NCI-H526 (cell line): ENCODE measurements at regions not wholly inside any gene's neighbourhood (a gene's known extent, or its start where the extent isn't known, plus 50 kb on each side); places are given as distances from the start of the nearest gene placed in this dataset.

ENCODE experiments used
- DNase-seq, 2 experiments: peaks; one replicate each; lab custom pipeline; 2025; lab: John Stamatoyannopoulos, UW

- no peak for DNase-seq
These were observed 328.7 kb upstream of the SALL3 start for GRCh38 chr18:78650926-78651325.

GRCh38 chr18:78652001-78652545 lies 327.5 kb upstream of the SALL3 start:
- DNase-seq = no peak

DNA sequence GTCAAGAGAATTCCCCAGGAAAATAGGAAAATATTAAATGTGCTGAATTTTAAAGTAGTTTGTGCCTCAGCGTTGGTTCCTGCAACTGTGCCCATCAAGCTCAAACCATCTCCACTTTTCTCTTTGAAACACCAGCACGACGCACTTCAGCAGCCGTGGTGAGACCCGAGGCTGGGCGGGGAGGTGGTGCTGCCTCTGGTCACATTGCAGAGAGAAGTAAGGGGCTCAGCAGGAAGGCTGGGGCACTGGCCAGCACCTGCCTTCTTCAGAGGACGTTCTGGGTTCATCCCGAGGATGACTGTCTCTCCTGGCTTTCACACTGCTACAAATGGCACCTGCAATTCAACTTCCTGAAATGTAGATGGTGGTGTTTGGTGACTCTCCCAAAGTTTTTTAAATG lies 323.7 kb upstream of the SALL3 start:
- DNase-seq = no peak

DNA sequence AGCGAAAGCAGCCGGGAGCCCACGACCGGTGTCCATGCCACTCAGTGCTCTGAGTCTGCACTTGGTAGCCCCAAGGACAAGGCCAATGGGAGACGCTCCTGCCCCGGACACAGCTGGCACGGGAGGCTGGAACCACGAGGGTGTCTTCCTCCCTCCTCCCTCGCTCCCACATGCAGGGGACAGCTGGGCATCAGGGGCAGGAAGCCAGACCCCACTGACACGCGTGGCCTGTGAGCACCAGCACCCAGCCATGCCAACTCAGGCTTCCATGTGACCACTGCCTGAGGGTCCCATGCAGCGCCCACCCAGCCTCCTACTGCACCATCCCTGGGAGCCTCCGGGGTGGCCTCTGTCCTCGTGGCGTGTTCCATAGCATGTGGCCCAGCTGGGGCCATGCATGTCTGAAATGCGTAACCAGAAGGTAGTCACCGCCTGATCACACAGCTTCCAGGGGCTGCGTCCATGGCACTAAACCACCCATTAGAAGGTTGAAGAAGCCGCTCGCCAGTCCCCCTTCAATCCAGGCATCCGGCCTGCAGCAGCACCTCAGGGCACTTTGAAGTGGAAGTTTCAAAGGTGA lies 323.2 kb upstream of the SALL3 start:
- no peak for DNase-seq

GRCh38 chr18:78658531-78658930 lies 321.1 kb upstream of the SALL3 start:
- DNase-seq = no peak

DNA sequence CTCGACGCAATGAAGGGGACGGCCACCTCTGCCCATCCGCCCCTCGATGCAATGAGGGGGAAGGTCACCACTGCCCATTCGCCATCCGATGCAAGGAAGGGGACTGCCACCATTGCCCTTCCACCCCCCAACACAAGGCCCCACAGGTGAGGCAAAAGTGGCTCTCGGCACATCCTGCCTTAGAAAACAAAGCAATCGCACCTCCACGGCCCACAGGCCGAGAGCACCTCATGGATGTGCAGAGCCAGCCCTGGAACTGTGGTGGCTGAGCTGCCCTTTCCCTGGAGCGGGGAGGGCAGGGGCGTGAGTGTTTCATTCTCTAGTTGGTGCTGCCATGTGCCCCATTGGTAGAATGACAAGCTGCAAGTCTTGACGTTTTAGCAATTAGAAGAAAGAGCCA lies 320.6 kb upstream of the SALL3 start:
- DNase-seq = no peak

GRCh38 chr18:78659748-78660147 lies 319.9 kb upstream of the SALL3 start:
- DNase-seq = peak in 1 of 2 experiments; percentile 3

- DNase-seq = no peak
These were observed 319.3 kb upstream of the SALL3 start for GRCh38 chr18:78660311-78660710.

- DNase-seq = no peak
These were observed 318.3 kb upstream of the SALL3 start for GRCh38 chr18:78661316-78661715.

DNA sequence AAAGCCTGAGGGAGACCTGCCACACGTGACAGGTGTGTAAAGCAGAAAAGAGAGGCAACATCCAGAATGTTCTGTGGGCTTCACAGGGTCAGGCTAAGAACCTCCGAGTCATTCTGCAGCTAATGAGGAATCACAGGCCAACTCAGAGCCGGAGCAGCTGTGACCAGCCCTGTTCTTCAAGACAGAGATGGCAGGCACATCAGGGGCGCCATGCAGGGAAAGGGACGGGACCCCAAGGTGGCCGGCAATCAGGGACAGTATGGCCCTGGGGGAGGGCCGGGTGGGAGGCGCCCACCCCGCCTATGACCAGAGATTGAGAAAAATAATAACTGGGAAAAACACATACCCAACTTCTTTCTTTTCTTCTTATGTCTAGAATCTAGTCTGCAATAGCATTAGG lies 316.7 kb upstream of the SALL3 start:
- DNase-seq = no peak

DNA sequence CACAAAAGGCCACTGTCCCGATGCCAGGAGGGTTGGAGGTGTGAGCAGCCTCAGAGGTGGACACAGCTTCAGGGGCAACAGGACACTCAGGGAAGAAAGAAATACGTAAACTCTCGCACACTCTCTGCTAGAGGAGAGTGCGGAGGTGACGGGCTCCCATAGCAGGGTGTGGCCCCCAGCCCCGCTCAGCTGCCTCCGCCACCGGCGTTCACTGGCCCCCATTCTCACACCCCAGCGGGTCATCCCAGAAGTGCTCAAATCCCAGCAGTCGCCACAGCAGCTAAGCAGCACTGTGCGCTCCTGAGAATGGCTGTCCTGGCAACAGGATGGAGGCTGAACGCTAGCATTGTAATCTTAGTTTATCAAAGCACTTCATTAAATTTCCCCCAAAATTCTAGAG lies 315.6 kb upstream of the SALL3 start:
- no peak for DNase-seq

DNA sequence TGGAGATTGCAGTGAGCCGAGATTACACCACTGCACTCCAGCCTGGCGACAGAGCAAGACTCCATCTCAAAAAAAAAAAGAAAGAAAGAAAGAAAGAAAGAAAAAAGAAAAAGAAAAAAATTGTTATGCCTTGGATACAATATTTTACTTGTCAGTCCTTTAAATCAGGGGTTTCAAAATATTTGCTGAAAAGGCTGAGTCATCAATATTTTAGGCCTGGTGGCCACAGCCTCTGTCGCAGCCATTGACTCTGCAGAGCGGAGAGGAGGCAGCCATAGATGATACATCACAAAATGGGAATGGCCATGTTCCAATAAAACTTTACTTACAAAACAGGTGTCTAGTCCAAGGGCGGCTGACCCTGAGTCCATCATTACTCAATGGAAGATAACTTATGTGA lies 314.8 kb upstream of the SALL3 start:
- no peak for DNase-seq

- no peak for DNase-seq
These were observed 314.0 kb upstream of the SALL3 start for GRCh38 chr18:78665644-78666043.

GRCh38 chr18:78666666-78667335 lies 312.8 kb upstream of the SALL3 start:
- no peak for DNase-seq

- no peak for DNase-seq
These were observed 308.7 kb upstream of the SALL3 start for GRCh38 chr18:78670778-78671391.

GRCh38 chr18:78671551-78671950 lies 308.1 kb upstream of the SALL3 start:
- DNase-seq = no peak

- DNase-seq = no peak
These were observed 306.7 kb upstream of the SALL3 start for GRCh38 chr18:78672862-78673446.

DNA sequence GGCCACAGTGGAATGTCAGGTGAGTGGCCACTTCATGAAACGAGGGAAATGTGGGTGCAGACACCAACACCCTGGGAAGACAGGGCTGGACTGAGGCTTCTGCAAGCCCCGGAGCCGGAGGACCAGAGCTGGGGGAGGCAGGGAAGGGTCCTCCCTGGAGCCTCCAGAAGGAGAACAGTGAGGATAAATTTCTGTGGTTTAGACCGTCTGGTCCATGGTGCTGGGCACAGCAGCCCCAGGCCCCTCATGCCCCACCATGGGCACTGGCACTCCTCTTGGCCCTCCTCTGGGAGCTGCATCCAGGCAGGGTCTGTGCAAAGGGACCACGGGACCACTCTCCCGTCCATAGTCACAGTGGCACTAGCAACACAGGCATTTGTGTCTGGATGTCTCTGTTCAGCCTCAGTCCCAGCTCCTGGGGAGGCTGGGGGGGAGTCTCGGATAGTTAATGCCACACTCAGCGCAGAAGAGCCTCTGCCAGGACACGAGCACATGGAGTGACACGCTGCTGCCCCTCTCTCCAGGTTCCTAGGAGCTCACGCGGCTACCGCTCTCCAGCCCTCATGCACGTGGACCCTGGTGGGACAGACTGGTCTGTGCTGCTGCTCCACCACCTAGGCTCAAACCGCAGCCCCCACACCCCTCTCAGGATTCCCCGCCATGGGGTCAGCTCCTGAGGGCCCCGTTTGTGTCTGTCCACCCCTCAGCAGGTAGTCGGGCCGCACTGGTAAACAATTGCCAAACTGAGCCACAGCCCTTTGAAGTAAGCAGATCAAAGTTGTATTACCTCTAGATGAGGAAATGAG lies 305.9 kb upstream of the SALL3 start:
- no peak for DNase-seq

- no peak for DNase-seq
These were observed 304.4 kb upstream of the SALL3 start for GRCh38 chr18:78675231-78675630.

GRCh38 chr18:78676622-78677482 lies 302.8 kb upstream of the SALL3 start:
- no peak for DNase-seq
